Kidney (tissue), 13 donors: ENCODE measurements at regions not wholly inside any gene's neighbourhood (a gene's known extent, or its start where the extent isn't known, plus 50 kb on each side); places are given as distances from the start of the nearest gene placed in this dataset.

Source experiments
- DNase-seq, 5 donors: peaks; one replicate each; pipeline ENCODE4 v3.0.0-alpha.2; 2013 to 2020
- FAIRE-seq: peaks from 2 replicates; lab custom pipeline; 2012; peaks lifted over from hg19 to GRCh38; lab: Jason Lieb, UNC
- H3K27ac ChIP-seq, 2 donors: one replicate each; pipeline ENCODE4 v1.7.0; 2013; ENCODE audit warnings: low read depth in 2 of 2, low read length in 2 of 2, inconsistent platforms in 1 of 2
- H3K27me3 ChIP-seq: one replicate; pipeline ENCODE4 v1.7.1; 2013; ENCODE audit warnings: low read length, inconsistent platforms; ENCODE audit not compliant: control insufficient read depth, insufficient read depth
- H3K36me3 ChIP-seq, 3 donors: one replicate each; pipeline versions ENCODE4 v1.7.0 to v1.7.1; 2013; ENCODE audit warnings: low read length in 3 of 3, control low read depth in 1 of 3, inconsistent platforms in 1 of 3; ENCODE audit not compliant: insufficient read depth in 3 of 3, control insufficient read depth in 2 of 3
- H3K4me1 ChIP-seq, 3 donors: one replicate each; pipeline versions ENCODE4 v1.7.0 to v1.7.1; 2013; ENCODE audit warnings: low read length in 3 of 3, inconsistent platforms in 1 of 3, low read depth in 1 of 3; ENCODE audit not compliant: control insufficient read depth in 2 of 3, insufficient read depth in 2 of 3
- H3K4me3 ChIP-seq, 3 donors: one replicate each; pipeline versions ENCODE4 v1.7.0 to v1.8.1; 2013; ENCODE audit warnings: low read length in 3 of 3, control low read depth in 1 of 3, inconsistent platforms in 1 of 3
- H3K9ac ChIP-seq, 3 donors: one replicate each; pipeline versions ENCODE4 v1.7.0 to v1.7.1; 2013; ENCODE audit warnings: low read length in 3 of 3, control low read depth in 1 of 3, inconsistent platforms in 1 of 3
- H3K9me3 ChIP-seq, 3 donors: one replicate each; pipeline versions ENCODE4 v1.7.0 to v1.7.1; 2013; ENCODE audit warnings: low read length in 3 of 3, control low read depth in 1 of 3, inconsistent platforms in 1 of 3; ENCODE audit not compliant: control insufficient read depth in 2 of 3, insufficient read depth in 1 of 3
- CTCF ChIP-seq: IDR thresholded peaks from 3 replicates; pipeline ENCODE4 v1.5.1; 2012; ENCODE audit warnings: mild to moderate bottlenecking, moderate library complexity, borderline replicate concordance; ENCODE audit not compliant: insufficient read depth; ENCODE audit errors: extremely low read depth
- intact Hi-C: fragments of 100-400 bp; cut with DNase I; formaldehyde crosslinking; loops from one replicate; pipeline ENCODE4 v1.11.1; 2022
- donor health status: control.
- donor health status: control.
- donor health status: control.
- donor health status: control.
- donor health status: control.
- donor health status: DM: yes; HTN: yes; CAD: no.
- donor health status: Normal renal cell carcinoma (clear cell type).

DNA sequence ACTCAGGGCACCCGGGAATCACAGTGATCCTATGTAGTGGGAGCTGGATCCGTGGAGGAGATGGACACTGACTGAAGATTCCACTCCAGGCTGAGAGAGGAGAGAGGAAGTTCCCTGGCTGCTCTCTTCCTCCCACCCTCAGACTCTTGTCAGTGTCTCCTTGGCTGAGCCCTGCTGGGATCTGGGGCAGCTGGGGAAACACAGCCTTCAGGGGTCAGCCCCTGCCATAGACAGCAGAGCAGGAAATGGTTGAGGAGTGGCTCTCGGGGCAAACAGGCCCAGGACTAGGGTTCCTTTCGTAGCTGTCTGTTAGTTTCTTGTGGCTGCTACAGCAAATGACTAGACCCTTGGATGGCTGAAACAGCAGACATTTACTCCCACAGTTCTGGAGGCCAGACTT lies 174.4 kb upstream of the BMPER start:
- peaks cover 0 to 6% (median 0%) of the 10 kb centered on the region in 3 donors for H3K4me1 ChIP-seq
- no peak for FAIRE-seq

GRCh38 chr7:33731912-33732311 lies 173.4 kb upstream of the BMPER start:
- no peak for FAIRE-seq
- Histone ChIP-seq H3K4me3 (no peak overlapping the region), H3K27ac (no peak overlapping the region)

More for the DNA sequence above, 174.4 kb upstream of the BMPER start:
- Histone ChIP-seq H3K27ac (no peak overlapping the region), H3K4me3 (no peak overlapping the region), H3K36me3 (no peaks in the 10 kb centered on the region), H3K9me3 (no peaks in the 10 kb centered on the region), H3K27me3 (no peaks in the 10 kb centered on the region), H3K9ac (no peak overlapping the region)
- intact Hi-C loops: no loop called here
- no peak for TF ChIP-seq CTCF
- DNase-seq: no peak

GRCh38 chr7:33732462-33732861 lies 172.9 kb upstream of the BMPER start:
- Histone ChIP-seq H3K27me3 (no peaks in the 10 kb centered on the region), H3K9ac (no peak overlapping the region), H3K27ac (no peak overlapping the region), H3K4me3 (no peak overlapping the region), H3K9me3 (no peaks in the 10 kb centered on the region), H3K36me3 (no peaks in the 10 kb centered on the region), H3K4me1 (peaks cover 0 to 6% (median 0%) of the 10 kb centered on the region in 3 donors)
- DNase-seq: no peak
- TF ChIP-seq CTCF: no peak
- FAIRE-seq: no peak
- intact Hi-C loops: no loop called here

More at GRCh38 chr7:33731912-33732311, 173.4 kb upstream of the BMPER start:
- H3K9me3 ChIP-seq: no peaks in the 10 kb centered on the region
- H3K27me3 ChIP-seq: no peaks in the 10 kb centered on the region
- intact Hi-C loops: no loop called here
- DNase-seq: no peak
- TF ChIP-seq CTCF: no peak
- no peak overlapping the region for H3K9ac ChIP-seq
- H3K36me3 ChIP-seq: no peaks in the 10 kb centered on the region
- H3K4me1 ChIP-seq: peaks cover 0 to 6% (median 0%) of the 10 kb centered on the region in 3 donors
